Type B pancreatic cell (in vitro differentiated cells): ENCODE measurements at regions not wholly inside any gene's neighbourhood (a gene's known extent, or its start where the extent isn't known, plus 50 kb on each side); places are given as distances from the start of the nearest gene placed in this dataset.

Experiments
- DNase-seq: peaks from one replicate; pipeline ENCODE4 v3.0.0; 2021; ENCODE audit warnings: mixed read lengths; ENCODE audit not compliant: unreplicated experiment; ENCODE audit errors: extremely low spot score
- H3K27ac Mint-ChIP-seq: 2 replicates; pipeline ENCODE4 v1.8.0; 2021; ENCODE audit warnings: mild to moderate bottlenecking, mixed read lengths
- H3K27me3 Mint-ChIP-seq: 2 replicates; pipeline ENCODE4 v1.8.0; 2021; ENCODE audit warnings: mixed read lengths
- H3K36me3 Mint-ChIP-seq: 2 replicates; pipeline ENCODE4 v1.8.0; 2021; ENCODE audit warnings: mixed read lengths
- H3K4me1 Mint-ChIP-seq: one replicate; pipeline ENCODE4 v1.8.0; 2021; ENCODE audit warnings: mixed read lengths; ENCODE audit not compliant: unreplicated experiment
- H3K4me3 Mint-ChIP-seq: 2 replicates; pipeline ENCODE4 v1.8.0; 2021; ENCODE audit warnings: mild to moderate bottlenecking, mixed read lengths
- H3K9me3 Mint-ChIP-seq: 2 replicates; pipeline ENCODE4 v1.8.0; 2021; ENCODE audit warnings: mixed read lengths
- CTCF ChIP-seq: fragments of 200-600 bp; sonication (generic); conservative IDR thresholded peaks from 2 replicates; pipeline ENCODE4 v1.5.0; 2021; ENCODE audit warnings: antibody characterized with exemption, mild to moderate bottlenecking

DNA sequence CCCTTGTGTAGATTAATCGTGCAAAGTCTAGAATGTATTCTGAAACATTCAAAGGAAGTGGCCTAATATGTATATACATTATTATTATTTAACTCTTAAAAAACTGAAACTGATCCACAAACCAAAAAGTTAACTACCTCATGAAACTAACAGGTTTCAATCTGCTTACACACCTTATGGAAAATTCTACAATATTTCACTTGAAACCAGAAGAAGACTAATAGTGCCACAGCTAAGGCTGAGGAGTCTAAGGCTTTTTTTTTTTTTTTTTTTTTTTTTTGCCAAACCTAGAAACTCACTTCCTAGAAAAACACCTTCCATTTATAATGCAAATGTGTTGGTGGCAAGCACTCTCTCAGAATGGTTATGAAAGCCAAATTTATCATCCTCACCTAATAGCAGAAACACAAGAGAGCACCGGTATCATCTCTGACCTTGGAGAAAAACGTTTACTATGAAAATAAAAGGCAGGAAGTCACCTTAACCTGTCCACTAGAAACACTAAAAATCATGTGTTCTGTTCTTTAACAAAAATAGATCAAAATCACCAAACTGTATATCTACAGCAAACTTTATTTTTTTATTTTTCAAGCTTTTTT lies 586.1 kb downstream of the FRK start:
- no peaks in the 10 kb centered on the region for H3K27me3 Mint-ChIP-seq
- DNase-seq = no peak
- no peak overlapping the region for H3K4me3 Mint-ChIP-seq
- no peak overlapping the region for H3K27ac Mint-ChIP-seq
- H3K36me3 Mint-ChIP-seq = no peaks in the 10 kb centered on the region
- TF ChIP-seq CTCF = no peak
- no peaks in the 10 kb centered on the region for H3K4me1 Mint-ChIP-seq
- peaks cover 3% of the 10 kb centered on the region for H3K9me3 Mint-ChIP-seq

DNA sequence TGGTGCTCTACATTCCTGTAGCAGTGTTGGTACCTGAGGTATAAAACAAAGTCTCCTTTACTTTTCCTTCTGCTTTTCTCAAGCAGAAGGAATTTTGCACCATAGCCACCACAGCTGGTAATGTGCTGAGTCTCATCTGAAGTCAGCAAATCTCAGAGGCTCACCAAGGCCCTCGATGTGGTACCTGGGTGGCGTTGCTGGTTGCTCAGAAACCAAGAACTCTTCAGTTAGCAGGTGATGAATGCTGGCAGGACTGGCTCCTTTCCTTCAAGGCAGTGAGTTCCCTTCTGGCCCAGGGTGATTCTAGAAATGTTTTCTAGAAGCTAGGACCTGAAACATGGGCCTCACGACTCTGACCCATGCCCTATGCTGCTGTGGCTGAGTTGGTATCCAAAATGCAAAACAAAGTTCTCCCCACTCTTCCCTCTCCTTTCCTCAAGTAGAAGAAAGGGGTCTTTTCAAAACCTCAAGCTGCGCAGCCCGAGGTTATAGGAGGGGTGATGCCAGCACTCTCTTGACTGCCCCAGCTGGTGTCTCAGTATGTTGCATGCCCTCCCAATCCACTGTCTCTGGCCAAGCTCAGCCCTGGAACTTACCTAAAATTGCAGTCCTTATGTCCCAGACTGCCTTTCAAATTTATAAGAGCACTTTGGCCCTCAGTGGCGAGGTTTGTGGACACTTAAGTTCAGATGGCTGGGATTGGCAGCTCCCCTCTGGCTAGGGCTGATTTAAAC lies 592.3 kb downstream of the FRK start:
- H3K27me3 Mint-ChIP-seq = no peaks in the 10 kb centered on the region
- TF ChIP-seq CTCF = no peak
- no peaks in the 10 kb centered on the region for H3K4me1 Mint-ChIP-seq
- no peak overlapping the region for H3K27ac Mint-ChIP-seq
- no peaks in the 10 kb centered on the region for H3K36me3 Mint-ChIP-seq
- H3K4me3 Mint-ChIP-seq = no peak overlapping the region
- DNase-seq = no peak
- peaks cover 8% of the 10 kb centered on the region for H3K9me3 Mint-ChIP-seq

DNA sequence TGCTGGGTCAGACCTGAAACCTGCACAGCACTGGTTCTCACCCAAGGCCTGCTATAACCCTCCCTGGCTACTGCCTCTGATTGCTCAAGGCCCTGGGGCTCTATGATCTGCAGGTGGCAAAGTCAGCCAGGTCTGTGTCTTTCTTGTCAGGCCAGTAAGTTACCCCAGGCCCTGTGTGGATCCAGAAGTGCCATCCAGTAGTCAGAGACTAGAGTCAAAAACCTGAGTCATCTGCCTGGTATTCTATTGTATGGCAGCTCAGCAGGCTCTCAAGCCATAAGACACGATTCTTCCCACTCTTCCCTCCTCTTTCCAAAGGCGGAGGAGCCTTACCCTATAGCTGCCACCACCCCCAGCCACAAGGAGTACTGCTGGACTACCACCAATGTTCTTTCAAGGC lies 593.0 kb downstream of the FRK start:
- H3K27me3 Mint-ChIP-seq = peaks cover 2% of the 10 kb centered on the region
- no peaks in the 10 kb centered on the region for H3K4me1 Mint-ChIP-seq
- no peak for TF ChIP-seq CTCF
- H3K27ac Mint-ChIP-seq = no peak overlapping the region
- peaks cover 8% of the 10 kb centered on the region for H3K9me3 Mint-ChIP-seq
- no peak for DNase-seq
- H3K4me3 Mint-ChIP-seq = no peak overlapping the region
- no peaks in the 10 kb centered on the region for H3K36me3 Mint-ChIP-seq

- H3K4me1 Mint-ChIP-seq = no peaks in the 10 kb centered on the region
- no peak for TF ChIP-seq CTCF
- no peaks in the 10 kb centered on the region for H3K9me3 Mint-ChIP-seq
- peaks cover 3% of the 10 kb centered on the region for H3K27me3 Mint-ChIP-seq
- no peak overlapping the region for H3K27ac Mint-ChIP-seq
- DNase-seq = no peak
- no peak overlapping the region for H3K4me3 Mint-ChIP-seq
- no peaks in the 10 kb centered on the region for H3K36me3 Mint-ChIP-seq
Measured at GRCh38 chr6:115460913-115461312, 599.8 kb downstream of the FRK start.

- Mint-ChIP-seq H3K27me3 (no peaks in the 10 kb centered on the region), H3K27ac (no peak overlapping the region), H3K4me1 (no peaks in the 10 kb centered on the region), H3K4me3 (no peak overlapping the region), H3K9me3 (no peaks in the 10 kb centered on the region), H3K36me3 (no peaks in the 10 kb centered on the region)
- no peak for DNase-seq
- TF ChIP-seq CTCF = no peak
Measured at GRCh38 chr6:115456848-115457247, 603.8 kb downstream of the FRK start.
